Heart left ventricle (tissue), 13 donors: ENCODE measurements at regions not wholly inside any gene's neighbourhood (a gene's known extent, or its start where the extent isn't known, plus 50 kb on each side); places are given as distances from the start of the nearest gene placed in this dataset.
"Not testable (repeated sequence)": the region's sequence is repeated elsewhere in the genome, so short reads cannot be mapped to it uniquely, and the experiment has no call there.

Source experiments
- POLR2A ChIP-seq, 2 donors: fragments of 450-650 bp; IDR thresholded peaks; one replicate each; pipeline ENCODE4 v1.6.1; 2017; ENCODE audit warnings: antibody characterized with exemption in 2 of 2, mild to moderate bottlenecking in 2 of 2, moderate library complexity in 2 of 2
- TF ChIP-seq, protein P1 (sequence below), 12 donors: fragments of 200-600 bp; sonication (generic) in 4 of 12; IDR thresholded peaks; one replicate each; pipeline versions ENCODE4 v1.5.0 to v1.8.0; 2018 to 2022; ENCODE audit warnings: antibody characterized with exemption in 12 of 12, mild to moderate bottlenecking in 5 of 12
- donor health status: ischemic (EF 13 %, LVEDD 7.1; RV severe dilation, severe dysfunction).
- donor health status: DM: no; HTN: yes; CAD: no.
- donor health status: DM: no; HTN: no; CAD: no.
- donor health status: ischemic (EF 25% LVEDD 6.9; RV normal size, moderate dysfunction).
- donor health status: ischemic (EF 25% LVEDD 5.7; RV mildly dilated, moderate dysfunction).
- donor health status: ischemic (EF 35%, LVEDD 5.7; RV mildly dilated, moderate dysfunction).
- donor health status: nonischemic (EF 11% LVEDD 7.7; RV severe dilation, severe dysfunction).
- donor health status: DM: yes; HTN: yes; CAD: no.
- donor health status: PGD.
- donor health status: ischemic (EF 29% LVEDD 5.4; RV normal size, mild dysfunction).
- donor health status: nonischemic (EF 23%, LVEDD 6.1; RV moderate dilation, normal function).

DNA sequence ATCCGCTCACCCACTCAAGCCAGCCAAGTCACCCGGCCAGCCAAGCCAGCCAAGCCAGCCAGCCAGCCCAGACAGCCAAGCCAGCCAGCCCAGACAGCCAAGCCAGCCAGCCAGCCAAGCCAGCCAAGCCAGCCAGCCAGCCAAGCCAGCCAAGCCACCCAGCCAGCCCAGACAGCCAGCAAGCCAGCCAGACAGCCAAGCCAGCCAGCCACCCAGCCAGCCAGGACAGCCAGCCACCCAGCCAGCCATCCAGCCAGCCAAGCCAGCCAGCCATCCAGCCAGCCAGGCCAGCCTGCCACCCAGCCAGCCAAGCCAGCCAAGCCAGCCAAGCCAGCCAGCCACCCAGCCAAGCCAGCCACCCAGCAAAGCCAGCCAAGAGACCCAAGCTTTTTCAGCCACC lies 316.8 kb upstream of the PLGLB2 start:
- TF ChIP-seq, protein P1, sequence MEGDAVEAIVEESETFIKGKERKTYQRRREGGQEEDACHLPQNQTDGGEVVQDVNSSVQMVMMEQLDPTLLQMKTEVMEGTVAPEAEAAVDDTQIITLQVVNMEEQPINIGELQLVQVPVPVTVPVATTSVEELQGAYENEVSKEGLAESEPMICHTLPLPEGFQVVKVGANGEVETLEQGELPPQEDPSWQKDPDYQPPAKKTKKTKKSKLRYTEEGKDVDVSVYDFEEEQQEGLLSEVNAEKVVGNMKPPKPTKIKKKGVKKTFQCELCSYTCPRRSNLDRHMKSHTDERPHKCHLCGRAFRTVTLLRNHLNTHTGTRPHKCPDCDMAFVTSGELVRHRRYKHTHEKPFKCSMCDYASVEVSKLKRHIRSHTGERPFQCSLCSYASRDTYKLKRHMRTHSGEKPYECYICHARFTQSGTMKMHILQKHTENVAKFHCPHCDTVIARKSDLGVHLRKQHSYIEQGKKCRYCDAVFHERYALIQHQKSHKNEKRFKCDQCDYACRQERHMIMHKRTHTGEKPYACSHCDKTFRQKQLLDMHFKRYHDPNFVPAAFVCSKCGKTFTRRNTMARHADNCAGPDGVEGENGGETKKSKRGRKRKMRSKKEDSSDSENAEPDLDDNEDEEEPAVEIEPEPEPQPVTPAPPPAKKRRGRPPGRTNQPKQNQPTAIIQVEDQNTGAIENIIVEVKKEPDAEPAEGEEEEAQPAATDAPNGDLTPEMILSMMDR (IDR thresholded peaks at IDR 0.05), result not testable (repeated sequence)
- TF ChIP-seq POLR2A (IDR thresholded peaks at IDR 0.05), result not testable (repeated sequence)
